ENCODE measurements at regions not wholly inside any gene's neighbourhood (a gene's known extent, or its start where the extent isn't known, plus 50 kb on each side); places are given as distances from the start of the nearest gene placed in this dataset.
A peak's percentile ranks its signal among the peaks of the same experiment; 100 is the strongest.
"Not testable (repeated sequence)": the region's sequence is repeated elsewhere in the genome, so short reads cannot be mapped to it uniquely, and the experiment has no call there.

- peak in 1 of 2 donors; percentile 62 for DNase-seq
- peak; percentile 78 to 97 (median 94) for ATAC-seq
- no peak overlapping the region for H3K4me3 ChIP-seq
- no peaks in the 10 kb centered on the region for H3K4me1 ChIP-seq
- H3K9me3 ChIP-seq = no peaks in the 10 kb centered on the region
- intact Hi-C loops (cut with DNase I) = no loop called here
- no peak for TF ChIP-seq CTCF (IDR thresholded peaks at IDR 0.05)
- no peaks in the 10 kb centered on the region for H3K36me3 ChIP-seq (ENCODE audit: insufficient read depth in 1 of 2, low read depth in 1 of 2)
- H3K27ac ChIP-seq = peak overlapping the region; percentile 65
- H3K27me3 ChIP-seq (ENCODE audit: insufficient read depth in 3 of 3, low read length in 2 of 3) = no peaks in the 10 kb centered on the region
- WGBS, 3 donors = 60 to 82% (median 67%) methylated on average over 12 of the region's 12 CpGs
Measured at GRCh38 chr1:114250683-114251572, 97.3 kb upstream of the SYT6 start.

- Histone ChIP-seq H3K4me3 (no peak overlapping the region), H3K4me1 (no peaks in the 10 kb centered on the region), H3K27ac (no peak overlapping the region), H3K36me3 (ENCODE audit: insufficient read depth in 1 of 2, low read depth in 1 of 2) (no peaks in the 10 kb centered on the region), H3K27me3 (ENCODE audit: insufficient read depth in 3 of 3, low read length in 2 of 3) (no peaks in the 10 kb centered on the region), H3K9me3 (no peaks in the 10 kb centered on the region)
- no peak for ATAC-seq
- WGBS, 3 donors = 78 to 81% (median 79%) methylated on average over 10 of the region's 10 CpGs
- no peak for DNase-seq
- TF ChIP-seq CTCF (IDR thresholded peaks at IDR 0.05) = no peak
- intact Hi-C loops (cut with DNase I) = no loop called here
Measured at GRCh38 chr1:114249691-114250090, 96.0 kb upstream of the SYT6 start.

- no peaks in the 10 kb centered on the region for H3K9me3 ChIP-seq
- H3K27ac ChIP-seq = no peak overlapping the region
- H3K4me1 ChIP-seq = no peaks in the 10 kb centered on the region
- ATAC-seq (no peak), DNase-seq (no peak)
- H3K4me3 ChIP-seq = no peak overlapping the region
- 78 to 91% (median 86%) methylated on average over 3 of the region's 3 CpGs for WGBS, 3 donors
- no peaks in the 10 kb centered on the region for H3K36me3 ChIP-seq (ENCODE audit: insufficient read depth in 1 of 2, low read depth in 1 of 2)
- intact Hi-C loops (cut with DNase I) = no loop called here
- H3K27me3 ChIP-seq (ENCODE audit: insufficient read depth in 3 of 3, low read length in 2 of 3) = no peaks in the 10 kb centered on the region
- no peak for TF ChIP-seq CTCF (IDR thresholded peaks at IDR 0.05)
Measured at GRCh38 chr1:114248162-114248561, 94.5 kb upstream of the SYT6 start.

- H3K27me3 ChIP-seq (ENCODE audit: insufficient read depth in 3 of 3, low read length in 2 of 3); H3K36me3 ChIP-seq (ENCODE audit: insufficient read depth in 1 of 2, low read depth in 1 of 2); H3K4me3 ChIP-seq; H3K27ac ChIP-seq; DNase-seq; H3K4me1 ChIP-seq; ATAC-seq; intact Hi-C loops (cut with DNase I); H3K9me3 ChIP-seq: not testable (repeated sequence)
- 90 to 96% (median 93%) methylated on average over 26 to 43 of the region's 43 CpGs for WGBS, 3 donors
Measured at GRCh38 chr1:114242531-114243210, 89.0 kb upstream of the SYT6 start.

- H3K36me3 ChIP-seq (ENCODE audit: insufficient read depth in 1 of 2, low read depth in 1 of 2) = no peaks in the 10 kb centered on the region
- no peak for TF ChIP-seq CTCF (IDR thresholded peaks at IDR 0.05)
- DNase-seq (no peak), ATAC-seq (no peak)
- H3K4me1 ChIP-seq = peaks cover 17% of the 10 kb centered on the region
- intact Hi-C loops (cut with DNase I) = no loop called here
- H3K9me3 ChIP-seq = no peaks in the 10 kb centered on the region
- H3K27ac ChIP-seq = no peak overlapping the region
- no peak overlapping the region for H3K4me3 ChIP-seq
- H3K27me3 ChIP-seq (ENCODE audit: insufficient read depth in 3 of 3, low read length in 2 of 3) = no peaks in the 10 kb centered on the region
- WGBS, 3 donors = 62 to 73% (median 70%) methylated on average over 5 of the region's 5 CpGs
Measured at GRCh38 chr1:114238053-114238452, 84.4 kb upstream of the SYT6 start.
